Peyer's patch (tissue), 4 donors: ENCODE measurements at regions not wholly inside any gene's neighbourhood (a gene's known extent, or its start where the extent isn't known, plus 50 kb on each side); places are given as distances from the start of the nearest gene placed in this dataset.

ENCODE experiments used
- CTCF ChIP-seq, 6 experiments: fragments of 450-650 bp in 4 of 6; fragments of 200-600 bp in 2 of 6; sonication (generic) in 1 of 6; IDR thresholded peaks; one replicate each; pipeline ENCODE4 v1.5.1; 2017 to 2019; ENCODE audit warnings: antibody characterized with exemption in 6 of 6, mild to moderate bottlenecking in 3 of 6, moderate library complexity in 1 of 6
- POLR2A ChIP-seq, 2 donors: fragments of 450-650 bp; IDR thresholded peaks; one replicate each; pipeline ENCODE4 v1.5.1; 2017; ENCODE audit warnings: antibody characterized with exemption in 2 of 2, mild to moderate bottlenecking in 2 of 2, moderate library complexity in 2 of 2

- TF ChIP-seq CTCF (IDR thresholded peaks at IDR 0.05) (no peak), POLR2A (IDR thresholded peaks at IDR 0.05) (no peak)
Measured at GRCh38 chr10:59593768-59594167, 115.9 kb downstream of the SLC16A9 start.
